ENCODE measurements at regions not wholly inside any gene's neighbourhood (a gene's known extent, or its start where the extent isn't known, plus 50 kb on each side); places are given as distances from the start of the nearest gene placed in this dataset.
"Not testable (repeated sequence)": the region's sequence is repeated elsewhere in the genome, so short reads cannot be mapped to it uniquely, and the experiment has no call there.

DNA sequence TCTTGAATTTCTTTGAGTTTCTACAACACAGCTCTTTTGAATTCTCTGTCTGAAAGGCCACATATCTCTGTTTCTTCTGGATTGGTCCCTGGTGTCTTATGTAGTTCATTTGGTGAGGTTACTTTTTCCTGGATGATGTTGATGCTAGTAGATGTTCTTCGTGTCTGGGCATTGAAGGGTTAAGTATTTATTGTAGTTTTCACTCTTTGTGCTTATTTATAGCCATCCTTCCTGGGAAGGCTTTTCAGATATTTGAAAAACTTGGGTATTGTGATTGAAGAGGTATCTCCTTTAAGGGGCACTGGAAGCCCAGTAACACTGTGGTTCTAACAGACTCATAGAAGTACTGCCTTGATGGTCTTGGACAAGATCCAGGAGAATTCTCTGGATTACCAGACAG lies 338.5 kb upstream of the SPRY2 start:
- H3K4me3 ChIP-seq (replicated peaks; ENCODE audit: low read depth, low read length): no peak overlapping the region
- TF ChIP-seq, protein P1, sequence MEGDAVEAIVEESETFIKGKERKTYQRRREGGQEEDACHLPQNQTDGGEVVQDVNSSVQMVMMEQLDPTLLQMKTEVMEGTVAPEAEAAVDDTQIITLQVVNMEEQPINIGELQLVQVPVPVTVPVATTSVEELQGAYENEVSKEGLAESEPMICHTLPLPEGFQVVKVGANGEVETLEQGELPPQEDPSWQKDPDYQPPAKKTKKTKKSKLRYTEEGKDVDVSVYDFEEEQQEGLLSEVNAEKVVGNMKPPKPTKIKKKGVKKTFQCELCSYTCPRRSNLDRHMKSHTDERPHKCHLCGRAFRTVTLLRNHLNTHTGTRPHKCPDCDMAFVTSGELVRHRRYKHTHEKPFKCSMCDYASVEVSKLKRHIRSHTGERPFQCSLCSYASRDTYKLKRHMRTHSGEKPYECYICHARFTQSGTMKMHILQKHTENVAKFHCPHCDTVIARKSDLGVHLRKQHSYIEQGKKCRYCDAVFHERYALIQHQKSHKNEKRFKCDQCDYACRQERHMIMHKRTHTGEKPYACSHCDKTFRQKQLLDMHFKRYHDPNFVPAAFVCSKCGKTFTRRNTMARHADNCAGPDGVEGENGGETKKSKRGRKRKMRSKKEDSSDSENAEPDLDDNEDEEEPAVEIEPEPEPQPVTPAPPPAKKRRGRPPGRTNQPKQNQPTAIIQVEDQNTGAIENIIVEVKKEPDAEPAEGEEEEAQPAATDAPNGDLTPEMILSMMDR (IDR thresholded peaks at IDR 0.05; ENCODE audit: low read depth, low read length, missing control alignments): no peak
- DNase-seq (ENCODE audit: extremely low read depth, low read depth): no peak

DNA sequence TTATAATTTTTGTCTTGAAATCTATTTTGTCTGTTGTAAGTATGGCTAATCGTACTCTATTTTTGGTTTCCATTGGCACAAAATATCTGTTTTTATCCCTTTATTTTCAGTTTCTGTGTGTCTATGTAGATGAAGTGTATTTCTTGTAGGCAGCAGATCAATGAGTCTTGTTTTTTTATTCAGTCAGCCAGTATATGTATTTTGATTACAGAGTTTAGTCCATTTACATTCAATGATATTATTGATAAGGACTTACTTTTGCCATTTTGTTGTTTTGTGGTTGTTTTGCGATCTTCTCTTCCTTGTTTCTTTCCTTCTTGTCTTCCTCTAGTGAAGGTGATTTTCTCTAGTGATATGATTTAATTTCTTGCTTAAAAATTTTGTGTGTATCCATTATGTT lies 336.3 kb upstream of the SPRY2 start:
- DNase-seq (ENCODE audit: extremely low read depth, low read depth): no peak
- H3K4me3 ChIP-seq (replicated peaks; ENCODE audit: low read depth, low read length): no peak overlapping the region
- TF ChIP-seq, protein P1 (IDR thresholded peaks at IDR 0.05; ENCODE audit: low read depth, low read length, missing control alignments): no peak

DNA sequence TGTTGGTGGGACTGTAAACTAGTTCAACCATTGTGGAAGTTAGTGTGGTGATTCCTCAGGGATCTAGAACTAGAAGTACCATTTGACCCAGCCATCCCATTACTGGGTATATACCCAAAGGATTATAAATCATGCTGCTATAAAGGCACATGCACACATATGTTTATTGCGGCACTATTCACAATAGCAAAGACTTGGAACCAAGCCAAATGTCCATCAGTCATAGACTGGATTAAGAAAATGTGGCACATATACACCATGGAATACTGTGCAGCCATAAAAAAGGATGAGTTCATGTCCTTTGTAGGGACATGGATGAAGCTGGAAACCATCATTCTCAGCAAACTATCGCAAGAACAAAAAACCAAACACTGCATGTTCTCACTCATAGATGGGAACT lies 334.5 kb upstream of the SPRY2 start:
- not testable (repeated sequence) for H3K4me3 ChIP-seq (replicated peaks; ENCODE audit: low read depth, low read length); DNase-seq (ENCODE audit: extremely low read depth, low read depth)

DNA sequence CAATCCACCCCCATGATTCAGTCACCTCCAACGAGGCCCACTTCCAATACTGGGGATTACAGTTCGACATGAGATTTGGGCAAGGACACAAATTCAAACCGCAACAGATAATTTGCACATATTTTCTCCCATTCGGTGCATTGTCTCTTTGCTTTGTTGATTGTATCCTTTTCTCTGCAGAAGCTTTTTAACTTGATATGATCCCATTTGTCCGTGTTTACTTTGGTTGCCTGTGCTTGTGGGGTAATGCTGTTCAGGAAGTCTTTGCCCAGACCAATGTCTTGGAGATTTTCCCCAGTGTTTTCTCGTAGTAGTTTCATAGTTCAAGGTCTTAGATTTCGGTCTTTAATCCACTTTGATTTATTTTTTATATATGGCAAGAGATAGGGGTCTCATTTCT lies 330.8 kb upstream of the SPRY2 start:
- H3K4me3 ChIP-seq (replicated peaks; ENCODE audit: low read depth, low read length): no peak overlapping the region
- no peak for DNase-seq (ENCODE audit: extremely low read depth, low read depth)
- TF ChIP-seq, protein P1 (IDR thresholded peaks at IDR 0.05; ENCODE audit: low read depth, low read length, missing control alignments): no peak

DNA sequence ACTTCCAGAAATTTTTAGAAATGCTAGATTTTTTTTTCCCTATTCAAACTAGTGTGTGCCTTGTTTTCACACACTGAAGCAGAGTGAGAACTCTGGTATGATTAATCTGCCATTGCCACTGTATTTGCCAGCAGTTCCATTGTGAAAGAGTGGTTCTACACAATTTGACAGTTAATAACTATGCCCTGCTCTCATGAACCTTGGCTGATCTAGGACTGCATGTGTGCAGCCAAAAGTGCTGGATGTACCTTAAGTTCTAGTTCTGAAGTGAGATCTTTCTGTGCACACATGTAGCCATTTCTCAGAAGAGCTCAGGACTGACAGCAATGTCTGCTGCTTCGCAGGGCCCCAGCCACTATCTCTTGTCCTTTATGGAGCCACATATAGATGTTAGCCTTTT lies 328.2 kb upstream of the SPRY2 start:
- no peak overlapping the region for H3K4me3 ChIP-seq (replicated peaks; ENCODE audit: low read depth, low read length)
- TF ChIP-seq, protein P1 (IDR thresholded peaks at IDR 0.05; ENCODE audit: low read depth, low read length, missing control alignments): no peak
- DNase-seq (ENCODE audit: extremely low read depth, low read depth): no peak

DNA sequence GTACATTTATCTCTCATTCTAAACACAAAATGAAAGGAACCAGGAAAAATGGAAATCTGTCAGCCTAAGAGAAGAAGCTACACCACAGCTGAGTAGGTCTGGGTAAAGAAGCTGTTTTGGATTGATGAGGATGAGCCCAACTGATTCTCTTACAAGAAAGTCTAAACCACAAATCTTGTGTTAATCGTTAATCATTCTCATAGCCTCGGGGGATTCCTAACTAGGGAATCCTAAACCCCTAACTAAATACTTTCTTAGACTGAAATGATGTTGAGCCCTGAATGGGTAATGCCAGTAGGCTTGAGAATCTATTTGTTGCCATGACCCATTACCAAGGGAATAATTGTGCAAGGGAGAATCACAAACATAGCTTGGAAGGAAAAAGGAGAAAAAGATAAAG lies 327.5 kb upstream of the SPRY2 start:
- no peak for DNase-seq (ENCODE audit: extremely low read depth, low read depth)
- no peak overlapping the region for H3K4me3 ChIP-seq (replicated peaks; ENCODE audit: low read depth, low read length)
- TF ChIP-seq, protein P1 (IDR thresholded peaks at IDR 0.05; ENCODE audit: low read depth, low read length, missing control alignments): no peak

DNA sequence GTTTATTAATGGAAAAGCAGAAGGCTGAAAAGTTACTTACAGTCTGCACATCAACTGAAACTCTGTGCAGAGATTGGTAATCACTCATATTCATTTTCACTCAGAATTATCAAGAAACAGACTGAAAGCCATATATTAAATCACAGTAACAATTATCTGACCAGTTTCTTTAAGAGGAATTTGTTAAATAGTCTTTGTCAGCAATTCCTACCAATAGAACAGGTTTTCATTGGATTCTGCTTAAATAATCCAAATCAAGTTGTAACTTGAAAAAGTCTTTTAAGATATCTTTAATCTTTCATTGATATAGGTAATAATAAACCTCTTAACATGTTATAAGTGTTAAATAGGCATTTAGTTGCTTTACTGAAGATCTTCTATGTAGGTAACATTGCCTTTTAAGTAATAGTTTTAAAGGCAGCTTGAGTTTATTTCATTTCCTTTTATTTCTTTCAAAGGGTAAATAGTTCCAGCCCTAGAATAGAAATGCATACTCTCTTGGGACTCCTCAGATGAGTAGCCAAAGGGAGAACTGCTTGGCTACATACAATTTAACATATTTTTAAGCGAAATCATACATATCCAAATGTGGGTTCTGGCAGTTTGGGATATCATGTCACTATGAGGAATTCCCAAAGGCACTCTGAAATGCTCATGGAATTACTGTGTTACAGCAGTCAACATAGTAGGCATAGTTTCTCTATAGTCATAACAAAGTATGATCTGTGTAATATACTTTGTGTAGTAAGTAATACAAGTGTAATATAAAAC lies 326.0 kb upstream of the SPRY2 start:
- TF ChIP-seq, protein P1 (IDR thresholded peaks at IDR 0.05; ENCODE audit: low read depth, low read length, missing control alignments): no peak
- no peak for DNase-seq (ENCODE audit: extremely low read depth, low read depth)

More for the DNA sequence above, 326.0 kb upstream of the SPRY2 start:
- H3K4me3 ChIP-seq (replicated peaks; ENCODE audit: low read depth, low read length): no peak overlapping the region
